ENCODE measurements at regions not wholly inside any gene's neighbourhood (a gene's known extent, or its start where the extent isn't known, plus 50 kb on each side); places are given as distances from the start of the nearest gene placed in this dataset.
"Not testable (repeated sequence)": the region's sequence is repeated elsewhere in the genome, so short reads cannot be mapped to it uniquely, and the experiment has no call there.

GRCh38 chr13:65308729-65309128, 1921.4 kb downstream of the PCDH9 start:
- TF ChIP-seq, protein P1, sequence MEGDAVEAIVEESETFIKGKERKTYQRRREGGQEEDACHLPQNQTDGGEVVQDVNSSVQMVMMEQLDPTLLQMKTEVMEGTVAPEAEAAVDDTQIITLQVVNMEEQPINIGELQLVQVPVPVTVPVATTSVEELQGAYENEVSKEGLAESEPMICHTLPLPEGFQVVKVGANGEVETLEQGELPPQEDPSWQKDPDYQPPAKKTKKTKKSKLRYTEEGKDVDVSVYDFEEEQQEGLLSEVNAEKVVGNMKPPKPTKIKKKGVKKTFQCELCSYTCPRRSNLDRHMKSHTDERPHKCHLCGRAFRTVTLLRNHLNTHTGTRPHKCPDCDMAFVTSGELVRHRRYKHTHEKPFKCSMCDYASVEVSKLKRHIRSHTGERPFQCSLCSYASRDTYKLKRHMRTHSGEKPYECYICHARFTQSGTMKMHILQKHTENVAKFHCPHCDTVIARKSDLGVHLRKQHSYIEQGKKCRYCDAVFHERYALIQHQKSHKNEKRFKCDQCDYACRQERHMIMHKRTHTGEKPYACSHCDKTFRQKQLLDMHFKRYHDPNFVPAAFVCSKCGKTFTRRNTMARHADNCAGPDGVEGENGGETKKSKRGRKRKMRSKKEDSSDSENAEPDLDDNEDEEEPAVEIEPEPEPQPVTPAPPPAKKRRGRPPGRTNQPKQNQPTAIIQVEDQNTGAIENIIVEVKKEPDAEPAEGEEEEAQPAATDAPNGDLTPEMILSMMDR (IDR thresholded peaks at IDR 0.05) = not testable (repeated sequence)
- TF ChIP-seq POLR2AphosphoS5 (IDR thresholded peaks at IDR 0.05) = not testable (repeated sequence)

Measured in esophagus muscularis mucosa (tissue), 3 donors.